NCI-H526 treated with DMSO at 0.1 percent for 48 hours (cell line): ENCODE measurements at regions not wholly inside any gene's neighbourhood (a gene's known extent, or its start where the extent isn't known, plus 50 kb on each side); places are given as distances from the start of the nearest gene placed in this dataset.
A peak's percentile ranks its signal among the peaks of the same experiment; 100 is the strongest.
"Not testable (repeated sequence)": the region's sequence is repeated elsewhere in the genome, so short reads cannot be mapped to it uniquely, and the experiment has no call there.

Experiments
- DNase-seq: peaks from one replicate; lab custom pipeline; 2025; lab: John Stamatoyannopoulos, UW

DNA sequence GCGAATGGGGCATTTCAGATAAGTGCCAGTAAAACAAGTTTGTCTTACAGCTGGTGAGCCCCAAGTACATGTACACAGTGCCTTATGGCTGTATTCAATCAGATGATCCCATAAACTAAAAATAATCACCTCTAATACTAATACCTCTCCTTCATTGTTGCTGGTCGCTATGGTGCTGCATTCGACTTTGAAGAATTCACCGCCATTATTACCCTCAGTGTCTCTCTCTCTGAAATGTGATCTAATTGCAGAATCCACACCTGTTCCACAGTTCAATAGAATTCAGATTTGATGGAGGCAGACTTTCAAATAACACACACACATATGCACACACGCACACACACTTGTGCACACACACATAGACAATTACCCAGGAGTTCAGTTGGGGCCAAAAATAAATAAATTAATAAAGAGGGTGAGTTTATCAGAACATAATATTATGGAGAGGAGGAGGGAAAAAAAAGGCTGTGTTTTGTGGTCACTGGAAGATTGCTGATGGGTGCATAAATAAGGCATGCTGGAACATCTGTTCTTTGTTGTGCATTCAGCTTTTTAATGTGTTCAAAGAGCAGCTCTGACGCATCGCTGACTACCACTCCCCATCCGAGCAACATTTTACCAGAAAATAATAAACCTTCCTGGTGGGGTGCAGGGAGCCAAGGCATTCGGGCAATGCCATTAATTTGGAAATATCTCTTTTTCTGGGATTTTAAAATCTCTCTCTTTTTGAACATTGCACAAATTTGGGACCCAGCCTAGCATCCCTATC lies 235.7 kb downstream of the SATB1 start:
- no peak for DNase-seq

- no peak for DNase-seq
These were observed 236.6 kb downstream of the SATB1 start for GRCh38 chr3:18188491-18188890.

DNA sequence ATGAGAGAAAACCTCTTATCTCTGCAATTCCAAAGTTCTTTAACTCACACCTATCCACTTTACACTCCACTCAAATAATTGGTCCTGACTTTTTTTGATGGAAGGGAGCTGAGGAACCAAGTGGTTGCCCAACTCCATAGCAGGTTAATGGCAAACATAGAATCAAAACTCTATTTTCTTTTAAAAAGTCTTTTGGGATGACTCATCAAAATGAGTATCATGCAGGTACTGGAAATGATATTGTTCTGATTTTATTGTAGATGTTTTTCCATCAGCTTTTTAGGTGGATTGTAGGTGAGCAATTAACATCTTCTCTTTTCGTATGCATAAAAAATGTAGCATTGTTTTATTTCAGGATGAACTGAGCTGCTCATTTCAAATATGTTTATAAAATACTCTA lies 239.5 kb downstream of the SATB1 start:
- DNase-seq: no peak

DNA sequence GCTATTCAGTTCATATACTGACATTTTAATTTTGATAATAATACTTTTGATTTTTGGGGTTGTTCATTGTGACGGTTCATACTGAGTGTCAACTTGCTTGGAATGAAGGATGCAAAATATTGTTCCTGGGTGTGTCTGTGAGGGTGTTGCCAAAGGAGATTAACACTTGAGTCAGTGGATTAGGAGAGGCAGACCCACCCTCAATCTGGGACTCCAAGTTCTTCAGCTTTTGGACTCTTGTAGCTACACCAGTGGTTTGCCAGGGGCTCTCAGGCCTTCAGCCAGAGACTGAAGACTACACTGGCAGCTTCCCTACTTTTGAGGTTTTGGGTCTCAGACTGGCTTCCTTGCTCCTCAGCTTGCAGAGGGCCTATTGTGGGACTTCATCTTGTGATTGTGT lies 242.2 kb downstream of the SATB1 start:
- DNase-seq: not testable (repeated sequence)

DNA sequence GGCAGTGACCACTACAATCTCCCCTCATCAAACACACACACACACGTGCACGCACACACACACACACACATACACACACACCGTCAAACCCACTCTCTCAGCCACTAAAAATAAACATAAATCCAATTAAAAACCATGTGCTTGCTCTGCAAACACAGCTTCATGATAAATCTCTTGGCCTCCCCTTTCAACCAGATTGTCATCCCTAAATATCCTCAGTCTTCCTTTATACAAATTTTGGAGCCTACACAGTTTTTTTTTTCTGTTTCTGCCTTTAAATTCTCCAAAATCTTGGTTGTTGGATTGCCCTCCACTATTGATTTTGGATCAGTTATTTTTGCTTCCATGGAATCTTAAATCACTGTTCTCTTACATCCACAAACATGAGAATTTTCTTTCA lies 245.6 kb downstream of the SATB1 start:
- DNase-seq: no peak

DNA sequence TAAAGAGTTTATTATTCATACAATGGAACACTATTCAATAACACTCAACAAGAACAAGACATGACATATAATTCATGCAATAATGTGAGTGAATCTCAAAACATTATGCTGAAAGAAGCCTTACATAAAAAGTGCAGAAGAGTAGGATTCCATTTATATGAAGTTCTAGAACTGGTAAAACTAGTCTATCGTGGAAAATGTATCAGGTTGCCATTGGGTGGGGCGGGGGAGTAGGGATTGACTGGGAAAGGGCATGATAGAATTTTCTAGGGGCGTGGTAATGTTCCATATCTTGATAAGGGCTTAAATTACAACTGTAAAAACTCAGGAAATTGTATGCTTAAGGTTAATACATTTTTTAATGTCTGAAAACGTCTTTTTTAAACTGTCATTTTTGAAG lies 247.9 kb downstream of the SATB1 start:
- DNase-seq: no peak

DNA sequence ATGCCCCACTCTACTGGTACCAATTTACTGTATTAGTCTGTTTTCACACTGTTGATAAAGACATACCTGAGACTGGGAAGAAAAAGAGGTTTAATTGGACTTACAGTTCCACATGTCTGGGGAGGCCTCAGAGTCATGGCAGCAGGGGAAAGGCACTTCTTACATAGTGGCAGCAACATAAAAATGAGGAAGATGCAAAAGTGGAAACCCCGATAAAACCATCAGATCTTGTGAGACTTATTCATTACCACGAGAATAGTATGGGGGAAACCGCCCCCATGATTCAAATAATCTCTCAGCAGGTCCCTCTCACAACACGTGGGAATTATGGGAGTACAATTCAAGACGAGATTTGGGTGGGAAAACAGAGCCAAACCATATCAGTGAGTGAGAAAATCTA lies 251.2 kb downstream of the SATB1 start:
- DNase-seq: not testable (repeated sequence)

- no peak for DNase-seq
These were observed 265.5 kb downstream of the SATB1 start for GRCh38 chr3:18159681-18160080.

GRCh38 chr3:18153571-18154173 lies 271.5 kb downstream of the SATB1 start:
- no peak for DNase-seq

DNA sequence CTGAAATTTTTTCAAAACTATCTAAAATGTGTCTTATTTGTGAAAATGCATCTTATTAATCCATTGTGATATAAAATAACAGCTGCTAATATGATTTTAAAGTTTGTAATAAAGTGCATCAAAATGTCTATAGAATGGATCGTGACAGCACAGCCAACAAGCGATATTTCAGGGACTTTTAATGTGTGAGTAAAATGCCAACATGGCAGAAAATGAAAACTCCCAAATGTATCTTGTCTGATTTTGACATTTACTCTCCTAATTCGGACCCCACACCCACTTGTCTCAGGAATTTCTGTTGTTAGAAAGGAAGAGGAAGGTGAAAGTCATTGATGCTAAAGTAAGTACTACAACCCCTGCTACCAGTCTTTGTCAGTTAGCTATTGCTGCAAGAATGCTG lies 273.9 kb downstream of the SATB1 start:
- no peak for DNase-seq

- DNase-seq: no peak
These were observed 275.2 kb downstream of the SATB1 start for GRCh38 chr3:18149935-18150334.

- no peak for DNase-seq
These were observed 275.8 kb downstream of the SATB1 start for GRCh38 chr3:18149386-18149785.

- no peak for DNase-seq
These were observed 280.6 kb downstream of the SATB1 start for GRCh38 chr3:18144571-18144970.

- DNase-seq: no peak
These were observed 281.8 kb downstream of the SATB1 start for GRCh38 chr3:18143258-18143780.

GRCh38 chr3:18137958-18138357 lies 287.2 kb downstream of the SATB1 start:
- peak; percentile 27 for DNase-seq

DNA sequence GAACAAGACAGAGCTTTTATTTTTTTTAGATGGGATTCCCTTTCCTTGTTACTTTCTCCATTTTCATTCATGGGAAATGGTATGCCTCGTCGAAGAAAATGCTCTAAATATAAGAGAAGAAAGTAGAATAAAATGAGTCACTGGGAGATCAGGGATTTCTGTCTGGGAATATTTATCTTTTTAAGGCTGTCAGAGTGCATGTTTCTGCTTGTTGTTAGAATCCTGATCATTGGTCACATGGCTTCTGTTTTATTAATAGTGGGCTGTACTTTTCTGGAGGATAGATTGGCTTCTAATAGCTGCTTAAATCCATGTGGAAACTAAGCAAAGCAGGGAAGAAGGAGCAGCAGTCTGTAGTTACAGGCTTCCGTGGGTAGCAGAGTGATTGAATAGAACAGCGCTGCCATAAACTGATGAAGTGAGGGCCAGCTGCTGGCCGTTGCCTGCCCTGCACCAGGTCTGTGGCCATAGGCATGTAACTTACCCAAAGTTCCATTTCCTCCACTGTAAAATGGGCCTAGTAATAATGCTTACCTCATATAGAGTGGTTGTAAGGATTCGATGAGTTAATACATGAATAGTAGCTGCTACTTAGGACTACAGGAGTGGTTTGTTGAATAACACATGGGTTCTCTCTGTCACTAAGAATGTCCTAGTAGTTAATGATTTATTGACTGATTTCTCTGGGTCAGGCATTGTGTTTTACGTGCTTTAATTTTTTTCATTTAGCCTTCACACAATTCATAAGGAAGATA lies 289.9 kb downstream of the SATB1 start:
- no peak for DNase-seq

GRCh38 chr3:18134386-18135059 lies 290.6 kb downstream of the SATB1 start:
- no peak for DNase-seq

DNA sequence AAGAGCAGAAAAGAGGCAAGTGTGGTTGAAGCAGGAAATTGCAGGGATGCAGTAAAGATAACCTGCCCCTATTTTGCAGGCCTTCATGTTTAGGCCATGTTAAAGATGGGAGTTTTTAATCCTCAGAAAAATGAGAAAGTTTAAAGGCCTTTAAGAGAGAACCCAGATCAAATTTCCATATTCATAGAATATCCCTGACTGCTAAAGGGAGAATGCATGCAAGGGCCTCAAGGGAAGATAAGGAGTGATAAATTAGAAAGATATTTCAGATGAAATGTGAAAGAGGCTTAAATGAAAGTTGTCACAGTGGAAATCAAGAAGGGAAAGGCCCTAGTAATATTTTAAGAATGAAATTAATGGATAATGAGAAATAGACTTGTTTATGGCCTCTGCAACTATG lies 292.1 kb downstream of the SATB1 start:
- DNase-seq: no peak

DNA sequence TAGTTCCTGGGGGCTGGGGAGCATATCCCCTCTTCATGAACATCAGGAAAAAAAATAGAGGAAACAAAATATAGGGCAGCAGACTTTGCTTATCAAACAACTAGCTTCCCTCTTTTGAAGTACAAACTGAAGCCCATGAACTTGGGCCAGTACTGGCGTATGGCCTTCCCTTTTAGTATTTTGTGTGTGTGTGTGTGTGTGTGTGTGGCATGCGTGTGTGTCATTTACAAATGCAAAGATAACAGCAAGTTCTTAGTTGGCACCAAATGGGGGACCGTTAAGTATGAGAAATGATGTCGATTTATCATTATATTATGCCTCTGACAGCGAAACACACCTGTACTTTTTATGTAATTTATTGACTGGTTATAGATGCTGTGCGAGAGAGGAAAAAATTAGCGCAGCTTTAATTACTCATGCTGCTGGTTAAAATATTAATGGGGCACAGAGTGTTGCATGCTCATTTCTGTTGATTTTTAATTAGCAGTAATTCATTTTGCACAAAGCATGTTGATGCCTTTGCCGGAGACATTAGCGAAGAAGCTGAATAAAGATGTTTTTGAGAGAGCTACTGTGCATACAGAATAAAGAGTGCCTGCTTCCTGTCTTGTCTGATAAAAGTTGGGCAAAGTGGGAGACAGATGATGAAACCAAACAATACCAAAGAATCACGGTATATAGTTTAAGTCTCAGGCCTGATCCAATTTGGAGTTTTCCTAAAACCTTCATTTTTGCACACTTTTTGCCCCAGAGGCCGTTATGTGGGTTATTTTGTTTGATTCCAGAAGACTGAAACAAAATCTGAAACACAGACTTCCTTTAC lies 297.1 kb downstream of the SATB1 start:
- DNase-seq: no peak

- no peak for DNase-seq
These were observed 297.8 kb downstream of the SATB1 start for GRCh38 chr3:18127174-18127858.

- DNase-seq: no peak
These were observed 298.4 kb downstream of the SATB1 start for GRCh38 chr3:18126772-18127171.
